ENCODE measurements at regions not wholly inside any gene's neighbourhood (a gene's known extent, or its start where the extent isn't known, plus 50 kb on each side); places are given as distances from the start of the nearest gene placed in this dataset.
A peak's percentile ranks its signal among the peaks of the same experiment; 100 is the strongest.

GRCh38 chr1:182166321-182166720 is 104.8 kb upstream of the ZNF648 start:
- Histone ChIP-seq H2AFZ (ENCODE audit: control insufficient read depth, low read length) (peak overlapping the region; percentile 17), H3K27ac (ENCODE audit: control insufficient read depth, insufficient read depth, low read length) (no peak overlapping the region), H3K4me2 (ENCODE audit: control insufficient read depth, extremely low read depth, insufficient read depth, low read depth, low read length) (no peak overlapping the region), H3K9me3 (ENCODE audit: control insufficient read depth, low read depth, low read length) (no peaks in the 10 kb centered on the region), H3K4me3 (ENCODE audit: control insufficient read depth in 2 of 3, extremely low read depth in 1 of 3, insufficient read depth in 2 of 3, low read depth in 1 of 3, low read length in 3 of 3) (no peak overlapping the region), H3K9me1 (ENCODE audit: control insufficient read depth, extremely low read depth, insufficient read depth, low read length) (no peaks in the 10 kb centered on the region), H3K4me1 (ENCODE audit: control insufficient read depth, extremely low read depth, insufficient read depth, low read length) (no peaks in the 10 kb centered on the region), H3K9ac (ENCODE audit: control insufficient read depth, extremely low read depth, insufficient read depth, low read length) (no peak overlapping the region), H3K27me3 (ENCODE audit: control insufficient read depth, extremely low read depth, insufficient read depth, low read length) (no peaks in the 10 kb centered on the region), H4K20me1 (ENCODE audit: control insufficient read depth, extremely low read depth, insufficient read depth, low read length) (no peaks in the 10 kb centered on the region), H3K36me3 (ENCODE audit: control insufficient read depth in 2 of 2, extremely low read depth in 1 of 2, insufficient read depth in 2 of 2, low read length in 2 of 2) (no peaks in the 10 kb centered on the region), H3K79me2 (ENCODE audit: control insufficient read depth, insufficient read depth, low read length) (no peaks in the 10 kb centered on the region)
- no peak for DNase-seq (ENCODE audit: low read depth, low spot score)
- dilution Hi-C loops (cut with MboI; ENCODE audit: extremely low pct_ligation_motif_present, low sequenced_read_pairs): no loop called here
- peak; percentile 69 for FAIRE-seq
- TF ChIP-seq, protein P1, sequence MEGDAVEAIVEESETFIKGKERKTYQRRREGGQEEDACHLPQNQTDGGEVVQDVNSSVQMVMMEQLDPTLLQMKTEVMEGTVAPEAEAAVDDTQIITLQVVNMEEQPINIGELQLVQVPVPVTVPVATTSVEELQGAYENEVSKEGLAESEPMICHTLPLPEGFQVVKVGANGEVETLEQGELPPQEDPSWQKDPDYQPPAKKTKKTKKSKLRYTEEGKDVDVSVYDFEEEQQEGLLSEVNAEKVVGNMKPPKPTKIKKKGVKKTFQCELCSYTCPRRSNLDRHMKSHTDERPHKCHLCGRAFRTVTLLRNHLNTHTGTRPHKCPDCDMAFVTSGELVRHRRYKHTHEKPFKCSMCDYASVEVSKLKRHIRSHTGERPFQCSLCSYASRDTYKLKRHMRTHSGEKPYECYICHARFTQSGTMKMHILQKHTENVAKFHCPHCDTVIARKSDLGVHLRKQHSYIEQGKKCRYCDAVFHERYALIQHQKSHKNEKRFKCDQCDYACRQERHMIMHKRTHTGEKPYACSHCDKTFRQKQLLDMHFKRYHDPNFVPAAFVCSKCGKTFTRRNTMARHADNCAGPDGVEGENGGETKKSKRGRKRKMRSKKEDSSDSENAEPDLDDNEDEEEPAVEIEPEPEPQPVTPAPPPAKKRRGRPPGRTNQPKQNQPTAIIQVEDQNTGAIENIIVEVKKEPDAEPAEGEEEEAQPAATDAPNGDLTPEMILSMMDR (optimal IDR thresholded peaks at IDR 0.05 in 1 of 3, IDR thresholded peaks at IDR 0.05 in 1 of 3, conservative IDR thresholded peaks at IDR 0.05 in 1 of 3; ENCODE audit: extremely low read depth in 1 of 3, insufficient read depth in 2 of 3, low read length in 3 of 3): no peak
- no peak for TF ChIP-seq EZH2 (IDR thresholded peaks at IDR 0.05; ENCODE audit: low read length)

DNA sequence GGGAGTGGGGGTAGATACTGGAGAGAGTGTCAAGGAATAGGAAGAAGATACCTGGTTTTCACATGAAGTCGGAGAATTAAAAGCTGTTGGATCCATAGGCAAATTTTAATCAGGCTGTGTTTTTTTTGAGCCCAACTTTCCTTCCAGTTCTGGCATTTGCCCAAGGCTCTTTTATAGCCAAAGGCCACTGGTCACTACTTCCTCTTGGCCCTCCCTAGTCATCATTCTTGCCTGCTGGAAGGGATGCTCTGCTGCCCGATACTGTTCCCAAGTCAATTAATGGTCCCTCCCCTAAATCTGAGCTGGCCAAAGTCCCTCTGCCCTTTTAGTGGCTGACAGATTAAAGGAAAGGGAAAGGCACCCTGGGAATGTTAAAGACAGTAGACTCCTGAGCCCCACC is 102.8 kb upstream of the ZNF648 start:
- Histone ChIP-seq H3K27me3 (ENCODE audit: control insufficient read depth, extremely low read depth, insufficient read depth, low read length) (no peaks in the 10 kb centered on the region), H3K27ac (ENCODE audit: control insufficient read depth, insufficient read depth, low read length) (no peak overlapping the region), H2AFZ (ENCODE audit: control insufficient read depth, low read length) (no peak overlapping the region), H3K9me3 (ENCODE audit: control insufficient read depth, low read depth, low read length) (no peaks in the 10 kb centered on the region), H3K9ac (ENCODE audit: control insufficient read depth, extremely low read depth, insufficient read depth, low read length) (no peak overlapping the region), H3K9me1 (ENCODE audit: control insufficient read depth, extremely low read depth, insufficient read depth, low read length) (no peaks in the 10 kb centered on the region), H3K36me3 (ENCODE audit: control insufficient read depth in 2 of 2, extremely low read depth in 1 of 2, insufficient read depth in 2 of 2, low read length in 2 of 2) (no peaks in the 10 kb centered on the region), H3K4me3 (ENCODE audit: control insufficient read depth in 2 of 3, extremely low read depth in 1 of 3, insufficient read depth in 2 of 3, low read depth in 1 of 3, low read length in 3 of 3) (no peak overlapping the region), H3K4me1 (ENCODE audit: control insufficient read depth, extremely low read depth, insufficient read depth, low read length) (no peaks in the 10 kb centered on the region), H3K79me2 (ENCODE audit: control insufficient read depth, insufficient read depth, low read length) (no peaks in the 10 kb centered on the region), H4K20me1 (ENCODE audit: control insufficient read depth, extremely low read depth, insufficient read depth, low read length) (no peaks in the 10 kb centered on the region), H3K4me2 (ENCODE audit: control insufficient read depth, extremely low read depth, insufficient read depth, low read depth, low read length) (no peak overlapping the region)
- dilution Hi-C loops (cut with MboI; ENCODE audit: extremely low pct_ligation_motif_present, low sequenced_read_pairs): no loop called here
- DNase-seq (ENCODE audit: low read depth, low spot score) (no peak), FAIRE-seq (no peak)
- TF ChIP-seq, protein P1 (optimal IDR thresholded peaks at IDR 0.05 in 1 of 3, IDR thresholded peaks at IDR 0.05 in 1 of 3, conservative IDR thresholded peaks at IDR 0.05 in 1 of 3; ENCODE audit: extremely low read depth in 1 of 3, insufficient read depth in 2 of 3, low read length in 3 of 3): no peak
- TF ChIP-seq EZH2 (IDR thresholded peaks at IDR 0.05; ENCODE audit: low read length): no peak

All from keratinocyte (primary cell).